NOMO-1 treated with dmso at 0.1 percent for 144 hours (cell line): ENCODE measurements at regions not wholly inside any gene's neighbourhood (a gene's known extent, or its start where the extent isn't known, plus 50 kb on each side); places are given as distances from the start of the nearest gene placed in this dataset.

ENCODE experiments used
- DNase-seq: peaks from one replicate; lab custom pipeline; 2025; ENCODE audit not compliant: unreplicated experiment; lab: John Stamatoyannopoulos, UW

DNA sequence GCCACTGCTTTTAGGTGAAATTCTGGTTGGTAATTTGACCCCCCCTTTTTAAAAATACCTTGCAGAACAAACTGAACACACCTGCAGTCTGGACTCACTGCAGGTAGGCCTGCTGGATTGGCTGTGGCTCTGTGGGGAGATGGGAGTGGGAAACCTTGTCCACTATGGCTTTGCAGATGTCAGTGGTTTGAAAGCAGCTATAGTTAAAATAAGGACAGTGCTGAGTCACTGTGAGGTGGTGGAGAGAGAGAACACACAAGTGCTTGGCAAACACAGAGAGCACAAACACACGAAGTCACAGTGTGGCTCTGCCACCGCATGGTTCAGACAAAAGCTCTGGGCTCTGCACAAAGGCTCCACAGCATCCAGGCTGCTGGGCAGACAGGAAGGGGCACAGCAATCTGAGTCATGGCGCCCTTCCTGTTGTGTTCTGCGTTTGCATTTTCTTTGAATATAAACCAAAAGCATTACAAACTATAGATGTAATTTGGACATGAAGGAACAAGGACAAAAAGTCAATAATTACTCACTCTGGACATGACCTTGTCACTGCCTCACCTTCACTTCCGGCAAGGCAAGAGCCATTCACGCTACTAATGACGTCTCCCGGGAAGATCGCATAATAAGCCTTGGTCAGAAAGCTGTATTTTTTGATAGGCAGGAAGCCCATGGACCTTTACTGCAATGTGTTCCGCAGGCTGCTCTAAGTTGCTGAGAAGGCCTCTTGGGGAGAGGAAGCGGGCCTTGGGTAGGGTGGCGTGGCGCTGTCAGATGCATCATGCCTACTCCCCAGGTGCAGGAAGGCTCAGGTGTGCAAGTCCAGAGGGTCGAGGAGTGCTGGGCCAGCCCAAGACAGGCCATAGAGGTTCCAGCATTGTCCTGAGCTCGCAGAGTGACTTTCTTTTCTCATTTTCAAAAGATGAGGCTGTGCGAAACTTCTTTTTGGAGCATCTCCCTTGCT is 60.1 kb upstream of the MED9 start:
- DNase-seq: no peak

DNA sequence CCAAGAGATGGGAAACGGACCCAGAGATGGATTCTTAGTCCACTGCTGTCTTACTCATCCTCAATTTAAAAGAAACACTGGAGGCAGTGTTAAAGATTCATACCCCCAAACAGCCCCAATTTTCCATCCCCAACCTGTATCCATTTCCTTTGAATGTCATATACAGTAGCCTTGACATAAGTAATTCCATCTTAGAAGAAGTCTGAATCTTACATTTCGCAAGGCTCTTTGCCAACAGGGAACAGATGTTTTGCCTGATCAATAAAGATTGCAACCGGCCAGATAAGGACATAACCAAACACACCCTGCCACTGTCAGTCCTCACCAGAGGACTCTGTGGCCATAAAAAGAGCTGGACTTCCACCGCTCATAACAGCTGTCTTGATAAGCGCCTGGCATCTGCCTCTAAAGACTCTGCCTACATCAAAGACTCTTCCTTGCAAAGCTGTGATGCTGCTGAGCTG is 59.0 kb upstream of the MED9 start:
- DNase-seq: no peak

- no peak for DNase-seq
Measured at GRCh38 chr17:17419166-17419565, 57.6 kb upstream of the MED9 start.

DNA sequence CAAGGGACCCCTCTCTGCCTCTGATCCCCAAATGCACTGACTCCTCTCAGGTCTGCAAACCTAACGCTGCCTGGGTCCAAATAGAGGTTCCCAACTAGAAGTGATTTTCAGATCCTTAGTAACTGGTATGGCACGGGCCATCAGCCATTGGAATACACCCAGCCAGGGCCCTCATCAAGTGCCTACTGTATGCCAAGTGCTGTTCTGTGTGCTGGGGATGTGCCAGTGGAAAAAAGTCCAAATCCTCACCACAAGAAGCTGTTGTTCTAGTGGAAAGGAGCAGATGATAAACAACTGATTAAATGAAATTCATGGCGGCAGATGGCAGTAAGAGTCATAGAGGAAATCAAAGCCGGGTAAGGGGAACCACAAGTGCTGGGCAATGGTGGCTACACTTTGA is 57.2 kb upstream of the MED9 start:
- no peak for DNase-seq

DNA sequence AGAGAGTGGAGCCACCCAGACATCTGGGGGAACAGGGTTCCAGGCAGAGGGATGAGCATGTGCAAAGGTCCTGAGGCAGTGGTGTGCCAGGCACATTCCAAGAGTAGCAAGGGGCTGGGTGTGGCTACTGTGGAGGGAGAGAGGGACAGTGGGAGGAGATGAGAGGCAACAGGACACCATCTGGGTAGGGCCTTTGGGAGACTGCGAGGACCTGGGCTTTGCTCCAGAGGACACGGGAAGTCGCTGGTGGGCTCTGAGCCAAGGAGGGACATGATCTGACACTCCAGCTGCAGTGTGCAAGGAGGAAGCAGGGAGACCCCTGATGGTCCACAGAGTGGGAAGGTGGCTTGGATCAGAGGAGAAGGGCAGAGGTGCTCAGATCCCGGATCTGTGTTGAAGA is 56.7 kb upstream of the MED9 start:
- no peak for DNase-seq

GRCh38 chr17:17420561-17421269 is 56.1 kb upstream of the MED9 start:
- no peak for DNase-seq

- DNase-seq: no peak
Measured at GRCh38 chr17:17421346-17422216, 55.2 kb upstream of the MED9 start.

DNA sequence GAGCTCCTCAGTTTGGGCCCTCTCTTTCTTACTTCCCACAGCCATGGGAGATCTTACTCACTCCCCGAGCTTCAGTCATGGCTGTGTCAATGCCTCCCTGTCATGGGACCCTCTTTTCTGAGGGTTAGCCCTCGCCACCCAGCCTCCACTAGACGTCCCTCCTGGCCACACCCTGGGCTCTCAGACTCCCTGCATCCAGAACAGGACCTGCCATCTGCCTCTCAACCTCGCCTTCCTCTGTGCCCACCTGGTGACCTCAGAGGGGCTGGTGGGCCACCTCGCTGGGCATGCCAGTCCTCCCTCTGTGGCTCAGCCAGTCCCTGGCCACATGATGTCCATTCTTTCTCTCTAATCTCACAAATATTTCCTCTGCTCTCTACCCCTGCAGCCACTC is 54.6 kb upstream of the MED9 start:
- no peak for DNase-seq

GRCh38 chr17:17422641-17423040 is 54.2 kb upstream of the MED9 start:
- DNase-seq: no peak

- DNase-seq: no peak
Measured at GRCh38 chr17:17423656-17424055, 53.1 kb upstream of the MED9 start.

GRCh38 chr17:17424552-17424951 is 52.2 kb upstream of the MED9 start:
- no peak for DNase-seq

DNA sequence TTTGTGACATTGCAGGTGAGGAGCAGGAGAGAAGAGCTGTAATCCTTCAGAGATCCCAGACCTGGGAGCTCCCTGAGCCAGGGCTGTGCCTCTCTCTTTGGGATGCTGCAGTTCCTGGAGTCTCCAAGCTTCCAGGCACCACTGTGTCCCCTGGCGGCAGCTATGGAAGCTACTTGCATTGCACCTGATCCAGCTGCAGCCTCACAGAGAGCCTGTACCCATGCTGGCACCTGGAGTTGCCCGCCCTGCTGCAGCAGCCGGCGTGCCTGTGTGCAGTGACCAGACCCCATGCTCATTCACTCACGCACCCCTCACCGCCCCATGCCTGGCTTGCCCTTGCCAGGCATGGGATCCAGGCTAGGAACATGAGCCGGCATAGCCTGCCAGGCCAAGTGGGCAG is 51.8 kb upstream of the MED9 start:
- DNase-seq: no peak

GRCh38 chr17:17425591-17425990 is 51.2 kb upstream of the MED9 start:
- DNase-seq: no peak

DNA sequence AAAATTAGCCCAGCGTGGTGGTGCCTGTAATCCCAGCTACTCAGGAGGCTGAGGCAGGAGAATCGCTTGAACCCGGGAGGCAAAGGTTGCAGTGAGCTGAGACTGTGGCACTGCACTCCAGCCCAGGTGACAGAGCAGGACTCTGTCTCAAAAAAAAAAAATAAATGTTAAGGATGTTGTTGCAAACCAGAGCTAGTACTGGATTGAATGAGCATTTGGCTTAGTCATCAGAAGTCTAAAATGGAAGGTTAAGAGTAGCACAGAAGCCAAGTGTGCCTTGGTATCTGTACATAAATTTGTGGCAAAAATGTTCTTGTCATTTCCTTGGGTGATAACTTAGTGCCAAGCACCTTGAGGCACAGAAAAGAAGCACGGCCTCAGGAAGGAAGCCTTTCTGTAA is 50.6 kb upstream of the MED9 start:
- DNase-seq: no peak
